Suprapubic skin (tissue), 4 donors: ENCODE measurements at regions not wholly inside any gene's neighbourhood (a gene's known extent, or its start where the extent isn't known, plus 50 kb on each side); places are given as distances from the start of the nearest gene placed in this dataset.

Source experiments
- POLR2A ChIP-seq, 2 donors: fragments of 450-650 bp; IDR thresholded peaks; one replicate each; pipeline ENCODE4 v1.6.1; 2017; ENCODE audit warnings: antibody characterized with exemption in 2 of 2, mild to moderate bottlenecking in 2 of 2, moderate library complexity in 2 of 2
- POLR2AphosphoS5 ChIP-seq, 3 donors: sonication (generic); formaldehyde crosslinking; IDR thresholded peaks; one replicate each; pipeline ENCODE4 v1.6.1; 2017; ENCODE audit warnings: antibody characterized with exemption in 3 of 3
- TF ChIP-seq, protein P1 (sequence below), 2 donors: fragments of 200-600 bp in 1 of 2; fragments of 450-650 bp in 1 of 2; sonication (generic) in 1 of 2; IDR thresholded peaks; one replicate each; pipeline ENCODE4 v1.5.1; 2016 to 2019; ENCODE audit warnings: antibody characterized with exemption in 2 of 2, mild to moderate bottlenecking in 1 of 2, moderate library complexity in 1 of 2

DNA sequence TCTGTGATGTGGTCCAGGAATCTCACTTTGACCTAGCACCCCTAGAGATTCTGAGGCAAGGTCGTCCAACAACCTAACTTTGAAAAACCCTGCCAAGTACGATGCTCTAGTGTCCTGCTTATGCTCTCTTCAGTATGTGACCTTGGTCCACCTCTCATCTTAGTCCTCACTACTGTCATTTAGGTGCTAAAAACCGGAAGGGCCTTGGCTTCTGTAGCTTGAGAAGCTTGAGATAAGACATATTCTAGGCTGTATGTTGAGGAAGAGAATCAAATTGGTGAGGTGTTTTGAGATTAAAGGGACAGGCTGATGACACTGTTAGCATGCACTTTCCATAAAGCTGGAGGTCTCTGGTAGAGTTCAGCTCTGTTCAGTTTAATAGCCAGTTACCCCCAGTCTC, 57.0 kb upstream of the MTPN start:
- no peak for TF ChIP-seq POLR2AphosphoS5 (IDR thresholded peaks at IDR 0.05)
- TF ChIP-seq, protein P1, sequence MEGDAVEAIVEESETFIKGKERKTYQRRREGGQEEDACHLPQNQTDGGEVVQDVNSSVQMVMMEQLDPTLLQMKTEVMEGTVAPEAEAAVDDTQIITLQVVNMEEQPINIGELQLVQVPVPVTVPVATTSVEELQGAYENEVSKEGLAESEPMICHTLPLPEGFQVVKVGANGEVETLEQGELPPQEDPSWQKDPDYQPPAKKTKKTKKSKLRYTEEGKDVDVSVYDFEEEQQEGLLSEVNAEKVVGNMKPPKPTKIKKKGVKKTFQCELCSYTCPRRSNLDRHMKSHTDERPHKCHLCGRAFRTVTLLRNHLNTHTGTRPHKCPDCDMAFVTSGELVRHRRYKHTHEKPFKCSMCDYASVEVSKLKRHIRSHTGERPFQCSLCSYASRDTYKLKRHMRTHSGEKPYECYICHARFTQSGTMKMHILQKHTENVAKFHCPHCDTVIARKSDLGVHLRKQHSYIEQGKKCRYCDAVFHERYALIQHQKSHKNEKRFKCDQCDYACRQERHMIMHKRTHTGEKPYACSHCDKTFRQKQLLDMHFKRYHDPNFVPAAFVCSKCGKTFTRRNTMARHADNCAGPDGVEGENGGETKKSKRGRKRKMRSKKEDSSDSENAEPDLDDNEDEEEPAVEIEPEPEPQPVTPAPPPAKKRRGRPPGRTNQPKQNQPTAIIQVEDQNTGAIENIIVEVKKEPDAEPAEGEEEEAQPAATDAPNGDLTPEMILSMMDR (IDR thresholded peaks at IDR 0.05), result no peak
- no peak for TF ChIP-seq POLR2A (IDR thresholded peaks at IDR 0.05)
